GM12878 (cell line): ENCODE measurements at regions not wholly inside any gene's neighbourhood (a gene's known extent, or its start where the extent isn't known, plus 50 kb on each side); places are given as distances from the start of the nearest gene placed in this dataset.
"Not testable (repeated sequence)": the region's sequence is repeated elsewhere in the genome, so short reads cannot be mapped to it uniquely, and the experiment has no call there.

Source experiments
- ATAC-seq: fragments of 200-7000 bp; cut with Tn5 transposase; 3 replicates; pipeline ENCODE4 v1.9.1; 2020; ENCODE audit warnings: mild to moderate bottlenecking, moderate library complexity
- BruUV-seq: library from RNA; stranded (reverse); fragments of 400-500 nt; replicated peaks from 2 replicates; lab custom pipeline; 2021; lab: Mats Ljungman, UMichigan
- CTCF ChIA-PET: fragments of 300-600 bp; sonication (Branson Sonifier 250); formaldehyde crosslinking; extraction: SDS; loops from one replicate; lab custom pipeline; 2021; ENCODE audit warnings: inconsistent platforms; lab: Yijun Ruan, JAX
- POLR2A ChIA-PET: fragments of 350-600 bp; formaldehyde crosslinking; extraction: SDS; loops from one replicate; lab custom pipeline; 2021; ENCODE audit warnings: inconsistent platforms; lab: Charles Lee
- RAD21 ChIA-PET: fragments of 300-600 bp; sonication (Branson Sonifier 250); formaldehyde crosslinking; loops from one replicate; lab custom pipeline; 2023; ENCODE audit warnings: antibody characterized with exemption; ENCODE audit not compliant: unreplicated experiment; lab: Charles Lee
- SMC1A ChIA-PET: fragments of 300-600 bp; sonication (Branson Sonifier 250); formaldehyde crosslinking; loops from one replicate; lab custom pipeline; 2023; ENCODE audit not compliant: unreplicated experiment, uncharacterized antibody; lab: Charles Lee
- DNase-seq: peaks from one replicate; pipeline ENCODE4 v3.0.0-alpha.2; 2011; ENCODE audit warnings: low read depth, low spot score
- FAIRE-seq: peaks from 3 replicates; lab custom pipeline; 2011; peaks lifted over from hg19 to GRCh38; lab: Jason Lieb, UNC
- H2AFZ ChIP-seq: 2 replicates; pipeline ENCODE4 v1.6.0; 2011; ENCODE audit warnings: low read depth, low read length, control low read depth; ENCODE audit not compliant: control insufficient read depth
- H3K27ac ChIP-seq: 2 replicates; pipeline ENCODE4 v1.5.1; 2011; ENCODE audit warnings: control low read depth; ENCODE audit not compliant: control insufficient read depth, insufficient read depth
- H3K27me3 ChIP-seq, 2 experiments: replicated peaks in 1 of 2; 2 replicates each; pipeline versions ENCODE4 v1.6.0 to v1.6.1; 2011; ENCODE audit warnings: low read length in 1 of 2; ENCODE audit not compliant: control insufficient read depth in 2 of 2, insufficient read depth in 2 of 2
- H3K36me3 ChIP-seq, 2 experiments: 2 replicates each; pipeline ENCODE4 v1.5.1; 2011; ENCODE audit warnings: low read length in 1 of 2; ENCODE audit not compliant: control insufficient read depth in 2 of 2, insufficient read depth in 2 of 2
- H3K4me1 ChIP-seq: 2 replicates; pipeline ENCODE4 v1.6.1; 2011; ENCODE audit warnings: mild to moderate bottlenecking, low read length, moderate library complexity, mixed read lengths; ENCODE audit not compliant: control insufficient read depth, insufficient read depth
- H3K4me2 ChIP-seq: 2 replicates; pipeline ENCODE4 v1.6.0; 2011; ENCODE audit warnings: control low read depth; ENCODE audit not compliant: control insufficient read depth, insufficient read depth
- H3K4me3 ChIP-seq: fragments of 200-600 bp; sonication (generic); 2 replicates; pipeline ENCODE4 v1.5.1; 2016
- H3K79me2 ChIP-seq: 2 replicates; pipeline ENCODE4 v1.6.0; 2011; ENCODE audit warnings: low read length; ENCODE audit not compliant: control insufficient read depth, insufficient read depth
- H3K9ac ChIP-seq: 2 replicates; pipeline ENCODE4 v1.8.0; 2011; ENCODE audit warnings: low read length, control low read depth, mixed read lengths; ENCODE audit not compliant: control insufficient read depth, insufficient read depth
- H3K9me3 ChIP-seq: replicated peaks from 3 replicates; pipeline ENCODE4 v1.5.1; 2011; ENCODE audit warnings: mild to moderate bottlenecking, low read length; ENCODE audit not compliant: control insufficient read depth, insufficient read depth
- H4K20me1 ChIP-seq: 2 replicates; pipeline ENCODE4 v1.6.0; 2011; ENCODE audit not compliant: control insufficient read depth, insufficient read depth
- CHD2 ChIP-seq: IDR thresholded peaks from 2 replicates; pipeline ENCODE4 v1.6.1; 2011; ENCODE audit warnings: low read depth, low read length, improper control_type of control experiment, borderline replicate concordance
- CREB1 ChIP-seq: IDR thresholded peaks from 2 replicates; pipeline ENCODE4 v1.6.1; 2012; ENCODE audit warnings: low read depth, mild to moderate bottlenecking, inconsistent platforms
- FOS ChIP-seq: IDR thresholded peaks from 3 replicates; pipeline ENCODE4 v1.6.1; 2011; ENCODE audit warnings: borderline replicate concordance; ENCODE audit not compliant: insufficient read length; ENCODE audit errors: extremely low read depth
- GABPA ChIP-seq: IDR thresholded peaks from 2 replicates; pipeline ENCODE4 v1.6.1; 2014; ENCODE audit warnings: antibody characterized with exemption, low read depth, mild to moderate bottlenecking, inconsistent platforms
- HDAC2 ChIP-seq: fragments of 200-600 bp; sonication (generic); IDR thresholded peaks from 2 replicates; pipeline ENCODE4 v1.6.1; 2017
- MYC ChIP-seq: IDR thresholded peaks from 2 replicates; pipeline ENCODE4 v1.6.1; 2011; ENCODE audit warnings: mild to moderate bottlenecking, low read length, moderate library complexity, inconsistent platforms; ENCODE audit not compliant: insufficient read depth, insufficient replicate concordance, insufficient read length, severe bottlenecking
- SIN3A ChIP-seq: IDR thresholded peaks from 2 replicates; pipeline ENCODE4 v1.6.1; 2012; ENCODE audit warnings: low read depth, low read length, improper control_type of control experiment
- YY1 ChIP-seq: IDR thresholded peaks from 2 replicates; pipeline ENCODE4 v1.6.1; 2011; ENCODE audit warnings: low read depth, mild to moderate bottlenecking, low read length
- WGBS: methylation state at CpG from one replicate; pipeline ENCODE4 v1.1.6; 2016; ENCODE audit warnings: low lambda C conversion rate; ENCODE audit not compliant: insufficient replicate concordance, insufficient coverage; ENCODE audit errors: missing lambda C conversion rate; 5-methylcytosine and 5-hydroxymethylcytosine counted together
- in situ Hi-C: fragments of 300-500 bp; cut with MboI; formaldehyde crosslinking; loops from 9 replicates; pipeline ENCODE4 v1.14.3; 2018; ENCODE audit warnings: mixed read lengths
- intact Hi-C: fragments of 100-400 bp; cut with micrococcal nuclease; formaldehyde crosslinking; loops from one replicate; pipeline ENCODE4 v1.14.2; 2022; ENCODE audit not compliant: unreplicated experiment
- TF ChIP-seq, protein P1 (sequence below): IDR thresholded peaks from 2 replicates; pipeline ENCODE4 v1.6.1; 2012; ENCODE audit warnings: low read depth, low read length, improper control_type of control experiment

DNA sequence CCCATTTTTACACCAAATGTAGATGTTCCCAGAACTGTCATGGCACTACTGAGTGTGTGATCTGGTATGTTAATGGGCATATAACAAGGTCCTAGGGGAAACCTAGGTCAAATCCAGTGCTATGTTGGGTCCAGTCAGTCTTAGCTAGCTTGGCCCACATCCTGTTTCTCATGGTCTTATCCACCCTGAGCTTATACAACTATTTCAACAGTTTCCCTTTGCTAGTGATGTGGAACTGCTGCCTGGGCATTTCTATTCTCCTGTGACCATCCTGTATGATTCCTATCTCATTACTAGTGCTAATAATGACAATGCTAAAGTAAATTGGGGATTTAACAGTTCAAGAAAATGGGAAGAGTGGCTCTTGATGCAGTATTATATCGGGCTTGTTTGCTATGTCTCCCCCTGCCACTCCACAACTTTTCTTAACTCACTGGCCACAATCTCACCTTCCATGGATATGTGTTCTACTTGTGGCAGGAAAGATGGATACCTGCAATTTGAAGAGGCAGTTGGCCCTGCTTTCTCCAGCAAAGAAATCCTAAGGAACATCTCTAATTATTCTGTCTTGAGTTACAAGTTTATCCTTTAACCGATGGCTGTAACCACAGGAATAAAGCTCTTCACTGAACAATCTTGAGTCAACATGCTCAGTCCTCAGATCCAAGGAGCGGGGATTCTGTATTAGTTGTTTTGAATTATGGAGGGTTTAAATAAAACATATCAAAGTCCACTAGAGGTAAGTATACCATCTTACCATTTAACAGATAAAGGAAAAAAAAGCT, 707.8 kb downstream of the XPNPEP1 start:
- intact Hi-C loops, result no loop called here
- SMC1A ChIA-PET, result interaction anchor here (1.3 kb wide), 1 partner anchor 15 kb away, joined by 3 read pairs; no protein-coding TSS in a partner anchor

DNA sequence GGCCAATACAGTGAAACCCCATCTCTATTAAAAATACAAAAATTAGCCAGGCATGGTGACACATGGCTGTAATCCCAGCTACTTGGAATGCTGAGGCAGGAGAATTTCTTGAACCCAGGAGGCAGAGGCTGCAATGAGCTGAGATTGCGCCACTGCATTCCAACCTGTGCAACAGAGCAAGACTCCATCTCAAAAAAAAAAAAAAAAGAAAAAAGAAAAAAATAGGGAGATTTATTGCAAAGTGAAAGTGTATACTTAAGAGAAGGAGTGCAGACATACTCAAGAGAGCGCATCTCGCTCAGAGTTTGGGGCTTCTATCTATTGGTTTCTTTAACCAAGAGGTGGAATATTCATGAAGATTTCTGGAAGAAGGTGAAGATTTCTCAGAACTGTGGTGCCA, 708.4 kb downstream of the XPNPEP1 start:
- H3K9ac ChIP-seq, H3K9me3 ChIP-seq, H2AFZ ChIP-seq, ATAC-seq, H3K27ac ChIP-seq, BruUV-seq, DNase-seq, RAD21 ChIA-PET, CTCF ChIA-PET, in situ Hi-C loops, H4K20me1 ChIP-seq, intact Hi-C loops, H3K4me2 ChIP-seq, FAIRE-seq, H3K4me3 ChIP-seq, H3K79me2 ChIP-seq, H3K36me3 ChIP-seq, H3K27me3 ChIP-seq, H3K4me1 ChIP-seq: not testable (repeated sequence)
- ChIA-PET SMC1A (interaction anchor here (1.3 kb wide), 1 partner anchor 15 kb away, joined by 3 read pairs; no protein-coding TSS in a partner anchor), POLR2A (interaction anchor here (0.6 to 0.7 kb wide), 2 partner anchors 55 to 194 kb away, joined by 3 read pairs; no protein-coding TSS in a partner anchor)
- 62% methylated on average over 3 of the region's 3 CpGs for WGBS

More for the DNA sequence above, 707.8 kb downstream of the XPNPEP1 start:
- H3K36me3 ChIP-seq, result no peaks in the 10 kb centered on the region
- RAD21 ChIA-PET, result no interaction called here
- WGBS, result 4% methylated on average over 3 of the region's 3 CpGs
- no peak for TF ChIP-seq MYC
- TF ChIP-seq HDAC2, result no peak
- TF ChIP-seq GABPA, result no peak
- TF ChIP-seq FOS, result no peak
- TF ChIP-seq, protein P1, sequence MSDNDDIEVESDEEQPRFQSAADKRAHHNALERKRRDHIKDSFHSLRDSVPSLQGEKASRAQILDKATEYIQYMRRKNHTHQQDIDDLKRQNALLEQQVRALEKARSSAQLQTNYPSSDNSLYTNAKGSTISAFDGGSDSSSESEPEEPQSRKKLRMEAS, result no peak
- no peak for TF ChIP-seq SIN3A
- no peak for TF ChIP-seq CREB1
- no peak for TF ChIP-seq YY1
- TF ChIP-seq CHD2, result no peak
- DNase-seq (no peak), ATAC-seq (no peak), FAIRE-seq (no peak)
- no peaks in the 10 kb centered on the region for H4K20me1 ChIP-seq
- BruUV-seq, result no TSS peak
- H3K4me1 ChIP-seq, result no peaks in the 10 kb centered on the region
- H3K4me3 ChIP-seq, result no peak overlapping the region
- H3K27ac ChIP-seq, result no peak overlapping the region
- no peak overlapping the region for H3K4me2 ChIP-seq
- POLR2A ChIA-PET, result interaction anchor here (0.6 kb wide), 1 partner anchor 194 kb away, joined by 3 read pairs; no protein-coding TSS in a partner anchor
- H3K79me2 ChIP-seq, result no peaks in the 10 kb centered on the region
- no peaks in the 10 kb centered on the region for H3K9me3 ChIP-seq
- H3K27me3 ChIP-seq, result no peaks in the 10 kb centered on the region
- CTCF ChIA-PET, result no interaction called here
- no peak overlapping the region for H3K9ac ChIP-seq
- H2AFZ ChIP-seq, result no peak overlapping the region
- in situ Hi-C loops, result no loop called here
